ENCODE measurements at regions not wholly inside any gene's neighbourhood (a gene's known extent, or its start where the extent isn't known, plus 50 kb on each side); places are given as distances from the start of the nearest gene placed in this dataset.

GRCh38 chr1:91133248-91133647, 111.4 kb upstream of the ZNF644 start:
- intact Hi-C loops (cut with micrococcal nuclease), result no loop called here
- Mint-ChIP-seq H3K36me3 (no peaks in the 10 kb centered on the region), H3K4me1 (no peaks in the 10 kb centered on the region), H3K27ac (no peak overlapping the region), H3K4me3 (no peak overlapping the region), H3K9me3 (peaks cover 0 to 3% (median 0%) of the 10 kb centered on the region in 7 donors), H3K27me3 (ENCODE audit: low read depth in 3 of 3) (peaks cover 1 to 5% (median 4%) of the 10 kb centered on the region in 3 donors)
- WGBS (ENCODE audit: insufficient coverage), result 86% methylated on average over 1 of the region's 6 CpGs
- Histone ChIP-seq H4K20me1 (ENCODE audit: insufficient read depth, low read length) (no peaks in the 10 kb centered on the region), H3K36me3 (replicated peaks in 1 of 2; ENCODE audit: control insufficient read depth in 1 of 2, insufficient read depth in 2 of 2, low read length in 2 of 2) (no peaks in the 10 kb centered on the region), H3K9me3 (replicated peaks in 1 of 2; ENCODE audit: control insufficient read depth in 1 of 2, insufficient read depth in 1 of 2, low read length in 2 of 2) (no peaks in the 10 kb centered on the region), H3K4me3 (replicated peaks in 1 of 3; ENCODE audit: low read depth in 2 of 3, low read length in 3 of 3) (no peak overlapping the region), H3K9ac (ENCODE audit: insufficient read depth, low read length, poor library complexity, severe bottlenecking) (no peak overlapping the region), H3K27ac (ENCODE audit: low read depth in 1 of 2, low read length in 2 of 2) (no peak overlapping the region), H2AFZ (ENCODE audit: insufficient read depth, low read depth, low read length, poor library complexity, severe bottlenecking) (no peak overlapping the region), H3K4me1 (ENCODE audit: control insufficient read depth in 1 of 2, insufficient read depth in 2 of 2, low read length in 2 of 2) (no peaks in the 10 kb centered on the region), H3K79me2 (ENCODE audit: insufficient read depth, low read length) (no peaks in the 10 kb centered on the region), H3K4me2 (replicated peaks; ENCODE audit: extremely low read depth, low read length, poor library complexity, severe bottlenecking) (no peak overlapping the region), H3K27me3 (ENCODE audit: control insufficient read depth in 2 of 2, insufficient read depth in 2 of 2, low read length in 2 of 2) (no peaks in the 10 kb centered on the region)
- TF ChIP-seq, protein P1, sequence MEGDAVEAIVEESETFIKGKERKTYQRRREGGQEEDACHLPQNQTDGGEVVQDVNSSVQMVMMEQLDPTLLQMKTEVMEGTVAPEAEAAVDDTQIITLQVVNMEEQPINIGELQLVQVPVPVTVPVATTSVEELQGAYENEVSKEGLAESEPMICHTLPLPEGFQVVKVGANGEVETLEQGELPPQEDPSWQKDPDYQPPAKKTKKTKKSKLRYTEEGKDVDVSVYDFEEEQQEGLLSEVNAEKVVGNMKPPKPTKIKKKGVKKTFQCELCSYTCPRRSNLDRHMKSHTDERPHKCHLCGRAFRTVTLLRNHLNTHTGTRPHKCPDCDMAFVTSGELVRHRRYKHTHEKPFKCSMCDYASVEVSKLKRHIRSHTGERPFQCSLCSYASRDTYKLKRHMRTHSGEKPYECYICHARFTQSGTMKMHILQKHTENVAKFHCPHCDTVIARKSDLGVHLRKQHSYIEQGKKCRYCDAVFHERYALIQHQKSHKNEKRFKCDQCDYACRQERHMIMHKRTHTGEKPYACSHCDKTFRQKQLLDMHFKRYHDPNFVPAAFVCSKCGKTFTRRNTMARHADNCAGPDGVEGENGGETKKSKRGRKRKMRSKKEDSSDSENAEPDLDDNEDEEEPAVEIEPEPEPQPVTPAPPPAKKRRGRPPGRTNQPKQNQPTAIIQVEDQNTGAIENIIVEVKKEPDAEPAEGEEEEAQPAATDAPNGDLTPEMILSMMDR (IDR thresholded peaks at IDR 0.05), result no peak
- no peak for DNase-seq

DNA sequence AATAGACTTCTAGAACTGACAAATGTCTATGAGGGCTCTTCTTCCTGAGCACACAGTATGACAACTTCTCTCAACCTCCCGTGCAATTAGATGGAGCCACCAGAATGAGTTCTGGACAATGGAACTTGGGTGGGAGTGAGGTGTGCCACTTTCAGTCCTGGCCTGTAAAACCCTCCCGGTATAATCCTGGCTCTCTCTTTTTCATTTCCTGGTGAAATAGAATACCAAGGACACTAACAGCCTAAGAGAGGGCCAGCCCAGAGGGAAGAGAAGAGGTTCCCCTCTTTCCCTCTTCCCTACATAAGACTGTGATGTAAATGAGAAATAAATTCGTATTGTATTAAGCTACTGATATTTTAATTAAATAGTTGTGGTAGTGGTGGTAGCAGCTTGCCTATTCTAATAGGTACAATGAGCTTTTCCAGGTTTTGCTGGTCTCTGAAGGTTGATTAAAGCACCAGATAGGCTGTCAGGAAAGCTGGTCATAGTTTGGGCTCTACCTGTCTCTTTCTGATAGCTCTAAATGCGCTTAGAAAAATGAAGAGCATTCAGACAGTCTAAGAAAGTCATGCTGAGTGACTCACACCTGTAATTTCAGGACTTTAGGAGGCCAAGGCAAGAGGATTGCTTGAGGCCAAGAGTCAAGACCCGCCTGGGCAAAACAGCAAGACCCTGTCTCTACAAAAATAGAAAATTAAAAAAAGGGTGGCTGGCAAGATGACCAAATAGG, 108.6 kb upstream of the ZNF644 start:
- Histone ChIP-seq H3K27ac (ENCODE audit: low read depth in 1 of 2, low read length in 2 of 2) (no peak overlapping the region), H3K4me1 (ENCODE audit: control insufficient read depth in 1 of 2, insufficient read depth in 2 of 2, low read length in 2 of 2) (no peaks in the 10 kb centered on the region), H3K79me2 (ENCODE audit: insufficient read depth, low read length) (no peaks in the 10 kb centered on the region), H4K20me1 (ENCODE audit: insufficient read depth, low read length) (no peaks in the 10 kb centered on the region), H3K4me2 (replicated peaks; ENCODE audit: extremely low read depth, low read length, poor library complexity, severe bottlenecking) (no peak overlapping the region), H3K9ac (ENCODE audit: insufficient read depth, low read length, poor library complexity, severe bottlenecking) (no peak overlapping the region), H2AFZ (ENCODE audit: insufficient read depth, low read depth, low read length, poor library complexity, severe bottlenecking) (no peak overlapping the region), H3K4me3 (replicated peaks in 1 of 3; ENCODE audit: low read depth in 2 of 3, low read length in 3 of 3) (no peak overlapping the region), H3K27me3 (ENCODE audit: control insufficient read depth in 2 of 2, insufficient read depth in 2 of 2, low read length in 2 of 2) (no peaks in the 10 kb centered on the region), H3K9me3 (replicated peaks in 1 of 2; ENCODE audit: control insufficient read depth in 1 of 2, insufficient read depth in 1 of 2, low read length in 2 of 2) (no peaks in the 10 kb centered on the region), H3K36me3 (replicated peaks in 1 of 2; ENCODE audit: control insufficient read depth in 1 of 2, insufficient read depth in 2 of 2, low read length in 2 of 2) (no peaks in the 10 kb centered on the region)
- Mint-ChIP-seq H3K4me3 (no peak overlapping the region), H3K27ac (no peak overlapping the region), H3K9me3 (peaks cover 0 to 3% (median 1%) of the 10 kb centered on the region in 7 donors), H3K27me3 (ENCODE audit: low read depth in 3 of 3) (peaks cover 1 to 4% (median 2%) of the 10 kb centered on the region in 3 donors), H3K4me1 (no peaks in the 10 kb centered on the region), H3K36me3 (no peaks in the 10 kb centered on the region)
- DNase-seq, result no peak
- intact Hi-C loops (cut with micrococcal nuclease), result no loop called here
- WGBS (ENCODE audit: insufficient coverage), result 70% methylated on average over 2 of the region's 5 CpGs
- TF ChIP-seq, protein P1 (IDR thresholded peaks at IDR 0.05), result no peak
